ENCODE measurements at regions not wholly inside any gene's neighbourhood (a gene's known extent, or its start where the extent isn't known, plus 50 kb on each side); places are given as distances from the start of the nearest gene placed in this dataset.

GRCh38 chr6:135578976-135579375 lies 81.4 kb upstream of the AHI1 start:
- ATAC-seq, result no peak
- 91 to 95% methylated on average over 3 of the region's 3 CpGs for WGBS, 2 donors
- no peaks in the 10 kb centered on the region for H3K9me3 ChIP-seq

GRCh38 chr6:135581211-135581610 lies 83.7 kb upstream of the AHI1 start:
- Histone ChIP-seq H3K4me1 (no peaks in the 10 kb centered on the region), H3K27ac (no peak overlapping the region), H3K4me3 (no peak overlapping the region), H3K27me3 (no peaks in the 10 kb centered on the region), H3K9me3 (no peaks in the 10 kb centered on the region), H3K36me3 (replicated peaks in 1 of 2; ENCODE audit: insufficient read depth in 1 of 2, low read depth in 2 of 2) (no peaks in the 10 kb centered on the region)
- intact Hi-C loops (cut with DNase I), result no loop called here
- no peak for ATAC-seq
- TF ChIP-seq POLR2A (IDR thresholded peaks at IDR 0.05), result no peak
- TF ChIP-seq CTCF (IDR thresholded peaks at IDR 0.05), result no peak
- 89% methylated on average over 3 of the region's 3 CpGs for WGBS, 2 donors
- DNase-seq, result no peak

More at GRCh38 chr6:135578976-135579375, 81.4 kb upstream of the AHI1 start:
- no peaks in the 10 kb centered on the region for H3K4me1 ChIP-seq
- DNase-seq, result no peak
- intact Hi-C loops (cut with DNase I), result no loop called here
- no peaks in the 10 kb centered on the region for H3K27me3 ChIP-seq
- H3K36me3 ChIP-seq (replicated peaks in 1 of 2; ENCODE audit: insufficient read depth in 1 of 2, low read depth in 2 of 2), result no peaks in the 10 kb centered on the region
- H3K27ac ChIP-seq, result no peak overlapping the region
- no peak overlapping the region for H3K4me3 ChIP-seq
- TF ChIP-seq POLR2A (IDR thresholded peaks at IDR 0.05) (no peak), CTCF (IDR thresholded peaks at IDR 0.05) (no peak)

- Histone ChIP-seq H3K27ac (no peak overlapping the region), H3K4me3 (no peak overlapping the region), H3K4me1 (no peaks in the 10 kb centered on the region), H3K36me3 (replicated peaks in 1 of 2; ENCODE audit: insufficient read depth in 1 of 2, low read depth in 2 of 2) (no peaks in the 10 kb centered on the region), H3K27me3 (no peaks in the 10 kb centered on the region), H3K9me3 (no peaks in the 10 kb centered on the region)
- WGBS, 2 donors, result 31 to 79% methylated on average over 1 of the region's 1 CpG
- TF ChIP-seq POLR2A (IDR thresholded peaks at IDR 0.05), result no peak
- DNase-seq, result no peak
- no peak for ATAC-seq
- intact Hi-C loops (cut with DNase I), result no loop called here
These were observed 85.8 kb upstream of the AHI1 start for GRCh38 chr6:135583256-135583761.

GRCh38 chr6:135586388-135586787 lies 88.8 kb upstream of the AHI1 start:
- no peak for DNase-seq
- intact Hi-C loops (cut with DNase I), result no loop called here
- Histone ChIP-seq H3K4me1 (no peaks in the 10 kb centered on the region), H3K36me3 (replicated peaks in 1 of 2; ENCODE audit: insufficient read depth in 1 of 2, low read depth in 2 of 2) (no peaks in the 10 kb centered on the region), H3K4me3 (no peak overlapping the region), H3K27me3 (no peaks in the 10 kb centered on the region), H3K9me3 (no peaks in the 10 kb centered on the region), H3K27ac (no peak overlapping the region)
- no peak for TF ChIP-seq CTCF (IDR thresholded peaks at IDR 0.05)
- no peak for TF ChIP-seq POLR2A (IDR thresholded peaks at IDR 0.05)
- WGBS, 2 donors, result 49% methylated on average over 2 of the region's 2 CpGs
- ATAC-seq, result no peak

- TF ChIP-seq POLR2A (IDR thresholded peaks at IDR 0.05) (no peak), CTCF (IDR thresholded peaks at IDR 0.05) (no peak)
- Histone ChIP-seq H3K4me1 (no peaks in the 10 kb centered on the region), H3K27me3 (no peaks in the 10 kb centered on the region), H3K9me3 (no peaks in the 10 kb centered on the region), H3K27ac (no peak overlapping the region), H3K36me3 (replicated peaks in 1 of 2; ENCODE audit: insufficient read depth in 1 of 2, low read depth in 2 of 2) (no peaks in the 10 kb centered on the region), H3K4me3 (no peak overlapping the region)
- no peak for ATAC-seq
- DNase-seq, result no peak
- intact Hi-C loops (cut with DNase I), result no loop called here
- 70 to 76% methylated on average over 4 of the region's 4 CpGs for WGBS, 2 donors
These were observed 89.3 kb upstream of the AHI1 start for GRCh38 chr6:135586844-135587243.

Measured in body of pancreas (tissue), 4 donors.